HEK293T (cell line): ENCODE measurements at regions not wholly inside any gene's neighbourhood (a gene's known extent, or its start where the extent isn't known, plus 50 kb on each side); places are given as distances from the start of the nearest gene placed in this dataset.

Source experiments
- ARNT ChIP-seq: fragments of 450-650 bp; IDR thresholded peaks from 2 replicates; pipeline ENCODE4 v1.6.1; 2017; ENCODE audit warnings: mild to moderate bottlenecking
- BHLHE40 ChIP-seq: fragments of 450-650 bp; IDR thresholded peaks from 2 replicates; pipeline ENCODE4 v1.6.1; 2016; ENCODE audit warnings: mild to moderate bottlenecking, moderate library complexity, borderline replicate concordance
- NFRKB ChIP-seq: fragments of 450-650 bp; IDR thresholded peaks from 2 replicates; pipeline ENCODE4 v1.6.1; 2016; ENCODE audit warnings: mild to moderate bottlenecking, moderate library complexity
- PKNOX1 ChIP-seq: fragments of 450-650 bp; IDR thresholded peaks from 2 replicates; pipeline ENCODE4 v1.6.1; 2016
- SP1 ChIP-seq: fragments of 450-650 bp; IDR thresholded peaks from 2 replicates; pipeline ENCODE4 v1.6.1; 2017
- ZNF384 ChIP-seq: fragments of 450-650 bp; IDR thresholded peaks from 2 replicates; pipeline ENCODE4 v1.6.1; 2016

DNA sequence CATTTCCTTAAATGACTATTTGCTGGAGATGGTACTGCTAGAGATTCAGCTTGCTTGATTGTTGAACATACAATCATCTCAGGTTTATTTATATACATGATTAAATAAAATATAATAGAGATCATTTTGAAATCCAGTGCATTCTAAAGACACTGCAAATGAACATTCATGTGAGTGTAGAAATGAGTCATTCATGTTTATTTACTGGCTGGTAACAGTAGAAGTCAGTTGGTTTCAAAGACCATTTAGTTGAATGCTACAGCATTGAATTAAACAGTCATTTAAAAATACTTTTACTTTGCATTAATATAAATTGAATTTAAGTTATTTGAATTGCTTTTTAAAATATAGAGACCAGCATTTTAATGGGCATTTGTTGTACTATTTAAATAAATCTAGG lies 551.9 kb upstream of the GOLIM4 start:
- no peak for TF ChIP-seq NFRKB
- no peak for TF ChIP-seq PKNOX1
- TF ChIP-seq BHLHE40, result no peak
- no peak for TF ChIP-seq ARNT
- TF ChIP-seq SP1, result no peak
- TF ChIP-seq ZNF384, result no peak
